Activated effector memory CD4-positive, alpha-beta T cell treated with anti-CD3 and anti-CD28 coated beads, Interleukin-2, amount 50 U/mL, for 16 hours (primary cell): ENCODE measurements at regions not wholly inside any gene's neighbourhood (a gene's known extent, or its start where the extent isn't known, plus 50 kb on each side); places are given as distances from the start of the nearest gene placed in this dataset.
"Not testable (repeated sequence)": the region's sequence is repeated elsewhere in the genome, so short reads cannot be mapped to it uniquely, and the experiment has no call there.

ENCODE experiments used
- DNase-seq: peaks from one replicate; pipeline ENCODE4 v3.0.0-alpha.2; 2020

DNA sequence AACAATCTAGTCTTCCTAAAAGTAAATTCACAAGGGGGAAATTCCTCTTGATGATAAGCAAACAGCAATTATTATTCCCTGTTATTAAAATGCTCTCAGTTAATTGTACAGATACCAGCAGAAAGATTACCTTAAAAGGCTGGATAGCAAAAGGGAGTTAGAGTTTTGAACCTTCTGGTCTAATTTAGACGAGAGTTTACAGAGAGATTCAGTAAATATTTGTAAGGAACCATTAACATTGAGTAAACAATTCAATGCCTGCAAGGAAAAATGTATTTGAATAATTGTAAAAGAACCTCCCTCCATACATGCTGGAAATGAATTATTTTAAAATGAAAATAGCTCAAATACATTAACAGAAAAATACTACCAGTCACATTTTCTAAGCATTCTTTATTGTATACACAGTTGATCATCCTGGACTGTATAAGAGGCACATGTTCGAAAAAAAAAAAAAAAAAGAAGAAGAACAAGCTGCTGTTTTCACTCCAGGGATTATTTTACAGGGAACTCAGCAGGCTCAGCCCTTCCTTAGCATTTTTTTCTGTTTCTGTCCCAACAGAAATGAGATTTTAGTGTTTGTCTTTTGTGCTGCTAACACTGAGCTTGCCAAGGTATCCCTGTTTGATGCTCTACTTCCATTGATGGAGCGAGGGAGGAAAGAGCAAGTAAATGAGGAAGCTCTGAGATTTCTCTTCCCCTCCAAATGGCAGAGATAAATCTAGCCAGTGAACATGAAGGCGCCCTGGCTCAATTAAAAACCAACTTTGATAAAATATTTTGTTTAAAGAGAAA lies 141.1 kb downstream of the ENC1 start:
- DNase-seq = no peak

DNA sequence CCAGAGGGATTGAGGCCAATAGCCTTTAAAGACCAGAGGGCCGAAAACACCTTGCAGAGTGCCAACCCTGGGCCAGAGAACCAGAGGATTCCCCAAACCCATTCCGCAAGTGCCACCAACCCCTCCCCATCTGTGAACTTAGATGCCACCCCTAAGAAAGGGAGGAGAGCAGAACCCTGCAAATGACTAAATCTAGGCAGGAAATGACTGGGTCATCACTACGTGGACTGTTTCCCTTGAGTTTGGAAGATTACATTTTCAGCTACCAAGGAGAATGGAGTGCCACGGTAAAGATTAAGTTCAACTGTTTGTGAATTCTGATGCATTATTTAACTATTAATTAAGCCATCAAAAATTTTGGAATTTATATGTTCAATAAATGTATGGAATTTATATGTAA lies 142.8 kb downstream of the ENC1 start:
- no peak for DNase-seq

DNA sequence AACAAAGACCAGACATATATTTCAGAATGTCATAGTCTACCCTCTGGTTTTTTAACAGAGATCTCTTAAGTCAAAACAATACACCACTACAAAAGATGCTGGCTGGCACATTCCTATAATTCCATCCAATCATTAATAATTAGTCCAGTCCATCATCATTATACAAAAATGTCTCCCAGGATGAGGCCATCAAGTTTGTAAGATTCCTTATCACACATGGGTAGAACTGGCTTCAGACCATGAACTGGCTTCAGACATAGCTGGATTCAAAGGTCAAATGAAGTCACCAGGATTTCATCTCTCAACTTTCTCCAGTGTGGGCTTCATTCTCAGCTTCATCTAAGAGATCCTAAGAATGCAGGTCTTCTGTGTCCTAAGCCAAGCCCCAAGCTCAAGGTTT lies 147.1 kb downstream of the ENC1 start:
- DNase-seq = no peak

DNA sequence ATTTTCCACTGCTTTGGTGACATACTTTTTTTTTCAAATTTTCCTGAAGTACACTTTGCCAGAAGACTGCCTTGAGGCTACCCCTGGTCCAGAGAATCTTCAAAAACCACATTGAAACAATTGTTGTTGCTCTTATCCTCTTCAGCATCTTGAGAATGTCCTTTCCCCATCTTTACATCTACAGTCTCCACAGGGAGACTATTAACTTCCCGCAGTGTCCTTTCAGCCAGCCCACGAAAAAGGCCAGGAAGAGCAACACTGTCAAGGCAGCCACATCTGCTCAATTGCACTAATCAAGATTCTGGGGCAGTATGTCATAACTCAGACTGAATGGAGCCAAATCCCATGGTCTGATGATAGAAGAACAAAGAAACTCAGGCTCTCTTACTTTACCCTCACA lies 148.3 kb downstream of the ENC1 start:
- DNase-seq = no peak

- DNase-seq = no peak
Observed at GRCh38 chr5:74491586-74491985, 148.9 kb downstream of the ENC1 start.

DNA sequence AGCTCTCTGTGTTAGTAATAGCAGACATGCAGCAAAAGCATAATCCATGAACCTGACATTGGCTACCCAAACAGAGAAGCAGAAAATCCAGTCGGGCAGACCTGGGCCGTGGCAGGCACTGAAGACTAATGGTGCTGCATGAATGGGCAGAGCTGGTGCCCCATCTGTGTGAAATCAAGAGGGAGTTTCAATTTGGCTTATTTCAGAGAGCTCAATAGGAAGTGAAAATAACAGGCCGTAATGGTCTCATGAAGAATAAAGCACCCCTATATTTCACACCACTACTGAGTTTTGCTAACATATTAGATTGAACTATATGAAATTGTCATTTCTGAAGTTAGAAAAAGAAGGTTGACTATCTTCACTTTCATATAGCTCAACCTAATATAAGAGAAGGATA lies 149.7 kb downstream of the ENC1 start:
- DNase-seq = no peak

DNA sequence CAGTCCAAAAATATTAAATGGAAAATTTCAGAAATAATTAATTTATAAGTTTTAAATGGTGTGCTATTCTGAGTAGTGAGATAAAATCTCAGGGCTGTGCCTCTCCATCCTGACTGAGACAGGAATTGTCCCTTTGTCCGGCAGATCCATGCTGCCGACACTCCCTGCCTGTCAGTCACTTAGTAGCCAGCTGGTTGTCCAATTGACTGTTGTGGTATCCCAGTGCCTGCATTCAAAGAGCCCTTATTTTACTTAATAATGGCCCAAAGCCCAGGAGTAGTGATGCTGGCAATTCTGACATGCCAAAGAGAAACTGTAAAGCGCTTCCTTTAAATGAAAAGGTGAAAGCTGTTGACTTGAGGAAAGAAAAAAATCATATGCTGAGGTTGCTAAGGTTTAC lies 157.5 kb downstream of the ENC1 start:
- no peak for DNase-seq

GRCh38 chr5:74482523-74482922 lies 158.0 kb downstream of the ENC1 start:
- no peak for DNase-seq

- not testable (repeated sequence) for DNase-seq
Observed at GRCh38 chr5:74481357-74481756, 159.2 kb downstream of the ENC1 start.

- DNase-seq = no peak
Observed at GRCh38 chr5:74480201-74480600, 160.3 kb downstream of the ENC1 start.

DNA sequence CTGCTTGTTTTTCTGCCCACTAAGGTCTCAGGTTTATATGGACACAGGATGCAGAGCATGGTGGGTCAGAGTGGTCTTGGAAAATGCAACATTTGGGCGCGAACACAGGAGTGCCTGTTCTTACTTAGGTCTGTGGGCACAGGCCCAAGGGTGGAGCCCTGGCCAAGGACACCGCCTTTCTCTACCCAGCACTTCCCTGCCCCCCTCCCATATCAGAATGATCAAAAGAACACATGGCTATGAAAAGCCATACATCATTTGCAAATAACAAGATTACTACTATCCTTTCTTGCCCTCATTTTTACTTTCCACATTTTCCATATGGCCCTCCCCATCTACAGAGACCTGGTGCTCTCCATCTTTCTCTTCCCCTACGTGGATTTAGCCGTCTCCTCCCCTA lies 162.2 kb downstream of the ENC1 start:
- no peak for DNase-seq

DNA sequence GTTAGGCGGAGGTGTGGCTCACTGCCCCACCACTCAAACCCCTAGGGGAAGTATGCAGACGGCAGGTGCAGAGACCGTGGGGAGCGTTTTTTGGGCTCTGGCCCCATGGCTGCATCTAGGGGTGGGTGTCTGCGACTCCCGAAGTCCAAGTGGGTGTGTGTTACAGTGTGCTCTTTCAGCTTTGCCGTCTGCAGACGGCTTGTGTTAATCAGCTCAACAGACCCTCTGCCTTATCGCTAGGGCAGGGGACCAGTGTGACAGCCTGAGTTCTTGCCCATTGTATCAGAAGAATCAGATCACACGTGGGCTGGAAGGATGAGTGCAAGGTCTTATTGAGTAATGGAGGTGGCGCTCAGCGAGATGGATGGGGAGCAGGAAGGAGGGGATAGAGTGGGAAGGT lies 162.8 kb downstream of the ENC1 start:
- no peak for DNase-seq

- DNase-seq = no peak
Observed at GRCh38 chr5:74476819-74477453, 163.6 kb downstream of the ENC1 start.

DNA sequence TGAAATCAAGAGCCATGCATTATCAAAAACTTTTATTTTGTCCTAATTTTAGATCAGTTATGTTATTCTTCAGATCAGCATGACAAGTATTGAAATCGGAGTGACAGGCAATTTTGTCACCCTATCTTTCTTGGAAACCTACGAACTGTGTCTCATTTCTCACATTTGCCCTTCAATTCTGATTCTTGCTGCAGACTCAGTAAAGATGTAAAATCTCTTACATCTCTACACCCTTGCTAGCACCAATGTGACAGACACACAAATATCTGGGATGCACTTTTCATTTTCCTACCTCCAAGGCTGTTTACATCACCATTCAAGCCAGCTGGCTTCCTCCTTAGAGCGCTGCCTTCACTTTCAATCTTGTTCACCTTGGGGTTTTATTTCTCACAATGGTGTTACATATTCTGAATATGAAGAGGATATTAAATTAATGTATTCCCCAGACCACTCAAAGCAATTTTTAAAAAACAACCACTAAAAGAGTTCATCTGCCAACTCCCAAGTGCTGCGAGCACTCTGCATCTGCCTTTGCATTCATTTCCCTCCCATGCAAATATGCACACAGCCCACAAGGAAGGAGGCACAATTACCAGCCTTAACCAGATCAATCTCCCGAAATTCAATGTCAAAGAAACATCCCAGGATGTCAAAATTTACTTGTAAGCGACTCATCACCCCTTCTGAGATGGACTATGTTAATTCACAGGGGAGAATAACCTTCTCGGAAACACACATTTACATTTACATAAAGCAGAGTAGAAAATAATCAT lies 164.3 kb downstream of the ENC1 start:
- DNase-seq = no peak

DNA sequence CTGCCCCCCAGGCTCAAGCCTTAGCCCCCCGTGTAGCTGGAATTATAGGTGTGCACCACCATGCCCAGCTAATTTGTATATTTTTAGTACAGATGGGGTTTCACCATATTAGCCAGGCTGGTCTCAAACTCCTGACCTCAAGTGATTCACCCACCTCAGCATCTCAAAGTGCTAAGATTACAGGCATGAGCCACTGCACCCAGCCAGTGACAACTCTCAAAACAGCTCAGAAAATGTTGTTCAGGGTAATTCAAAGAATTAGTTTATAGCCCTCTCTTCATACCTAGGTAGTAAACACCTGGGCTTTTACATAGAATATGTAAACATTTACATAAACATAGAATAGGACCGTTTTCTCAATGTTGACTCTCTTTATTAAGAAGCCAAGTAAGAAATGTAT lies 168.7 kb downstream of the ENC1 start:
- no peak for DNase-seq

- no peak for DNase-seq
Observed at GRCh38 chr5:74469234-74469994, 171.1 kb downstream of the ENC1 start.

DNA sequence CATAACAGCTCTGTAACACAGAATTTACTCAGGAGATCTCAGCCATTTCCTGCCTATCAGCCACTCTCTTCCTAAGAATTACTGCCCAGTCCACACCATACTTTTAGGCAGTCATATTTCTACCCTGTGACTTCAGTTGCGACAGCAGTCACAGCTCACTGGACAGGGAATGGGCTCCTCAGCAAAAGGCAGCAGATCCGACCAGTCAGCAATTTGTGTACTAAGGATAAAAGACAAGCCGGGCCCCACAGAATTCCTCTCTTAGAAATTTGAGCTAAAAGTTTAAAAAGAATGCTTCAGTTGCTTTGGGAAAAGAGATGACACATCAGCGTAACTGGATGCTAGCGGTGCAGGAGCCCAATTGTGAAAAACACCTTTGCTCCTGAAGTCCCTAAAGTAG lies 172.1 kb downstream of the ENC1 start:
- DNase-seq = no peak

DNA sequence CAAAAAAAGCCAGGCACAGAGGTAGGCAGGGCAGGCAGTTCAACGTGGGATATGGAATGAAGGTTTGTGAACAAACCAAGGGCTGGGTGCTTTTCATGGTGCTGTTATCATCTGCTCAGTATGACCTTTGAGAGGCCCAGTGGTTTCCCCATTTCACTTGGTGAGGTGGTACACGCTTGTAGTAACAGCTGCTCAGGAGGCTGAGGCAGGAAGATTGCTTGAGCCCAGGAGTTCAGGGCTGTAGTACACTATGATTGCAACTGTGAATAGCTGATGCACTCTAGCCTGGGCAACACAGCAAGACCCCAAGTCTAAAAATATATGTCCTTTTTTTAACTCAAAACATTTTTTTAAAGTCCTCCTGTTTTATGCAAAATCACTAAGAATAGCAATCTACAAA lies 174.8 kb downstream of the ENC1 start:
- DNase-seq = no peak

GRCh38 chr5:74464512-74465209 lies 175.9 kb downstream of the ENC1 start:
- no peak for DNase-seq

DNA sequence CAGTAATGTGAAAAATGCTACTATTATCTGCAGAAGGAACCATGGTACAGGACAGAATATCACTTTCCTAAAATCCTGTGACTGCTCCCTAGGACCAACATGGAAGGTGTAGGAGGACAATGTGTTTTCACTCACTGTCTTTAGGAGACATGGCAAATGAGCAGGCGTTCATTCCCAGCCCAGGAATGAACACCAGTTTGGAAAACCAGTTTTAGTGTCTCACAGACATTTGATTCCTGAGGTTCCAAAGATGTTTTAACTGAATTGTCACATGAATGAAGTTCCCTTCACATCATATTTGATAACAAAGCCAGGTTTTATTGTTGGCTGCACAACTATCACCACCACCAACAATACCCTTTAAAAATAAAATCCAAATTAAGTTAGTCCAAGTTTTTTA lies 178.2 kb downstream of the ENC1 start:
- no peak for DNase-seq

DNA sequence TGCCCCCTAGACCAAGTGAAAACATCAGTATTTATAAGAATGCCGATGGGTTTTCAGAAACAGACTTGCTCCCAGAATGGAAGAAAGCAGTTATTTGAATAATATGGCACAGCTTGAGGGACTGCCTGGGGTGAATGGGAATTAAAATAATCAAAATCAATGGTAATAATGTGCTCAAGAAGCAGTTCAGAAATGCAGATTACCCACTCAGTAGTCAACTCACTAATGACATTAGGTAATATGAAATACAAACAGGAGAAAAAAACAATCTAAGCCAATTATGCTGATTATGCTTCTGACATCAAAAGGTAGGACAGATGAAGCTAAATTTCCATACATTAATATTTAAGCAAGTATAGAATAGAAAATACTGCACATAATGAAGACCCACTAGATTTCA lies 179.3 kb downstream of the ENC1 start:
- DNase-seq = no peak

GRCh38 chr5:74460694-74461093 lies 179.8 kb downstream of the ENC1 start:
- DNase-seq = no peak

- DNase-seq = no peak
Observed at GRCh38 chr5:74459984-74460383, 180.5 kb downstream of the ENC1 start.
